HG03558 (cell line): ENCODE measurements at regions not wholly inside any gene's neighbourhood (a gene's known extent, or its start where the extent isn't known, plus 50 kb on each side); places are given as distances from the start of the nearest gene placed in this dataset.
"Not testable (repeated sequence)": the region's sequence is repeated elsewhere in the genome, so short reads cannot be mapped to it uniquely, and the experiment has no call there.

ENCODE experiments used
- ATAC-seq: cut with Tn5 transposase; IDR thresholded peaks from one replicate; pipeline ENCODE4 v1.9.1; 2021; ENCODE audit warnings: moderate number of reproducible peaks; ENCODE audit not compliant: unreplicated experiment; ENCODE audit errors: extremely low read depth

DNA sequence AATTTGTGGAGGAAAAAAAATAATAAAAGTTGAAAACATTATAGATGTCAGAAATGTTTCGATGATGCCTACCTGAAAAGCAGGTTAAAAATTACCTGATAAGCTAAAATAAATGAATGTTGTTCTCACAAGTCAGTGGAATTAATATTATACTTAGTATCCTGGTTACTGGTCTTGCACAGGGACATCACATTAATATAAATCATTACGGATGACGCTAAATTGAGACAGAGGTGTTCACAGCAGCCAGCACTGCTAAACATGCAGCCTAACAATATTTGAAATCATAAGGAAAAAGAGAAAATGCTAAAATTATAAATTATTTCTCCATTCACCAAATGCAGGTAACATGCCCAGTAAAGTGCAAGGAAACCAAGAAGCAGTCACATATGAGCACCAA is 1130.0 kb downstream of the STPG2 start:
- no peak for ATAC-seq

DNA sequence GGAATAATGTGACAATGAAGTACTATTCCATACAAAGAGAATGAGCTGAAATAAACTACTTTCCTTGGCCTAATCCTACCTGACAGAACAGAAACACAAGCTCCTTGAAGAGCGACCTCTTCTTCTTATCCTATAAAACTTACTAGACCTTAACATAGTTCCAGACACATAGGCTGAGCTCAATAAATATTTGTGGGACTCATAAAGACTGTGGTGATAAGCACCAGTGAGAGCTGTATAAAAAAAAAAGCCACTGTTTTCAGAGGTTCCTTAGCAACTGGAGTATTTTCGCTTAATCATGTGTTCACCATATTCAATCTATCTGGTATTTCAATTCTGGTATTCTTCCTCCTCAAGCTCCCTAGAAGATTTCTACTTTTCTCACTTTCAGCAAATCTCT is 1129.6 kb downstream of the STPG2 start:
- ATAC-seq = no peak

DNA sequence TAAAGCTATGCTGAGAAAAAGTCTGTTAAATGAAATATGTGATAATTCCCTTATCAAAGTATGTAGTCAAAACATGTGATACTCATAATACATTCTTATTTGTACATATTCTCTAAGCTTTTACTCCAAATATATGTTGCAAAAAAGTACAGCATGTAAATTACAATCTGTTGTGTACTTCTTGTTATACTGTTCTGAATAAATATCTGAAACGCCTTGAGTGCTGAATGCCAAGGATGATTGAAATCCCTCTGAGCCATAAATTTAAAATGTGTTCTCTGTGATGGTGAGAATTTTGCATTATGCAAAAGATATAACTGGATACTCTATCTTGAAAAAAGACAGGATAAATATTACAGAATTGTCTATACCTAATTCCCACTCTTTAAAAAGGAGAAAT is 1128.0 kb downstream of the STPG2 start:
- no peak for ATAC-seq

DNA sequence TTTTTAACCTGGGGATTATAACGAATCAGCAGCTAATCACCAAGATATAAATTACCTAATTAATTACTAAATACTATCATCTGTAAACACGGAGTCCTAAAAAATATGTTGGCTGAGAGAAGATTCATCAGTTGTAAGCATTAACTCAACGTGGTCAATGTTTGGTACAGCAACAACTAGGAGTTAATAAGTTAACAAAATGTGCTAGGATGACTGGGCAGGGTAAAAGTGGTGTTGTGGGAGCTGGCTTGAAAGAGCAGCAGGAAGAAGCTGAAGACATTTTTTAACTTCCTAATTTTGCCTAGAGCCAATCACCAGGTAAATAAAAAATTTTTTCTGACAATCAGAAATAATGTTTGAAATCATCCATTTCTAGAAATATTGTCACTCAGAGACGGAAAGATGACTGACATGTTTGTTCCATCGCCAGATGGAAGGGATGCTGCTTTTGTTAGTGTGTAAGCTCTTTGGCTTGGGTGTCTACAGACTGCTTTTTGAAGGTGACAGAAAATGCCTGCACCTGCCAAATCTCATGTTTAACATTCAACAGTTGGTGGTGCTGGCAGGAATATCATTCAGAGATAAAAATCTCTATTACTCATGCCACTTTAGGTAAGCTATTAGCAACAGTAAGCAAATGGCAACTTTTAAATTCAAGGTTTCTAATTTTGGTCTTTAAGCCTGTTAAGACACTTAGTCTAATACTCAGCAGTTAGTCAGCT is 1126.9 kb downstream of the STPG2 start:
- no peak for ATAC-seq

DNA sequence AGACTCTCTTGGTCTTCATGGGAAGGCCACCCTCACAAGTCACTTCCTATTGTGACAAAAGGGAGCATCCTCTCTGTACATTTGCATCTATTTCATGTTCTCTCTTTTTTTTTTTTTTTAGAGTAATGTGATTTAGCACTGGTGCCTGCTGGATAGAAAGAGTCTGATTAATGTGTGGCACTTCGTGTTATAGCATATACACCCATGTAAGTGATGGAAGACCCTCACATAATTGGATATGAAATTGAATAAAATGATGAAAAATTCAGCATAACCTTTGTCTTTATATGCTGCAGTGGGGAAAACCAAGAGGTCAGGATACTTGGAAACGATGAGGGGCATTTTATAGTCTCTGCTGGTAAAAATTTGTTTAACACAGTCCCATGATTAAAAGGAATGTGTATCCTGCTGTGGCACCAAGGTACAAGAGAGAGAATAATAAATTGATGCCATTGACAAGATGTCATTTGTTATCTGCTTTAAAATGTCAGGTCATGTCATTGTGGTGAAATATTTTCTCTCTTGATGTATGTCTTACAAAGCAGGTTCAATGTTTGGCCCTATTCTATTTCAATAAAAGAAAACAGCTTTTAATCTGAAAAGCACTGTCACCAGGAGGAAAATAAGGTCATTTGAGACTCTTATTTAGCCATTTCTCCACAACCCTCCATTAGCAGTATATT is 1115.4 kb downstream of the STPG2 start:
- ATAC-seq = no peak

DNA sequence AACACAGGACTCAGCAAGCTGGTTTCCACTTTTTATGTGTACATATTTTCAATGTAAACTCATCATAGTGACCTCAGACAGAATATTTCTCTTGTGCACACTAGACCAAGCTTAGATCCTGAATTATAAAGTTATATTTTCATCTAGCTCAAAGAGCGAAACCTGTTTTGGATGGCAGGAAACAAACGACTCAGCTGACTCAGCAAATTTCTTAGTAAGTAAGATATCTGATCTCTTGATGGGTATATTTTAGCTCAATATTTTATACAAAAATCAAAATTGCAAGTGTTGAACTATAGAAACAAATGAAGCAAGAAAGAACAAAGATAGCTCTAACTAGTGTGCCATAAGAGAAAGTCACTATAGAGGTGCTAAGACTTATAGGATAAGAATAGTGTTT is 1114.5 kb downstream of the STPG2 start:
- ATAC-seq = no peak

DNA sequence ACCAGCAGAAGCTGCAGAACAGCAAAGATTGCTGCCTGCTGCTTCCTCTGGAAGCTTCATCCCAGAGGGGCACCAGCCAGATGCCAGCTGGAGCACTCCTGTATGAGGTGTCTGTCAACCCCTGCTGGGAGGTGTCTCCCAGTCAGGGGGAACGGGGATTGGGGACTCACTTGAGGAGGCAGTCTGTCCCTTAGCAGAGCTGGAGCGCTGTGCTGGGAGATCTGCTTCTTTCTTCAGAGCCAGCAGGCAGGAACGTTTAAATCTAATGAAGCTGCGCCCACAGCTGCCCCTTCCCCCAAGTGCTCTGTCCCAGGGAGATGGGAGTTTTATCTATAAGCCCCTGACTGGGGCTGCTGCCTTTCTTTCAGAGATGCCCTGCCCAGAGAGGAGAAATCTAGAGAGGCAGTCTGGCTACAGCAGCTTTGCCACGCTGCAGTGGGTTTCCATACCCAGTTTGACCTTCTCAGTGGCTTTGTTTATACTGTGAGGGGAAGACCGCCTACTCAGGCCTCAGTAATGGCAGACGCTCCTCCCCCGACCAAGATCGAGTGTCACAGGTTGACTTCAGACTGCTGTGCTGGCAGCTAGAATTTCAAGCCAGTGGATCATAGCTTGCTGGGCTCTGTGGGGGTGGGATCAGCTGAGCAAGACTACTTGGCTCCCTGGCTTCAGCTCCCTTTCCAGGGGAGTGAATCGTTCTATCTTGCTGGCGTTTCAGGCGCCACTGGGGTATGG is 1105.7 kb downstream of the STPG2 start:
- not testable (repeated sequence) for ATAC-seq

DNA sequence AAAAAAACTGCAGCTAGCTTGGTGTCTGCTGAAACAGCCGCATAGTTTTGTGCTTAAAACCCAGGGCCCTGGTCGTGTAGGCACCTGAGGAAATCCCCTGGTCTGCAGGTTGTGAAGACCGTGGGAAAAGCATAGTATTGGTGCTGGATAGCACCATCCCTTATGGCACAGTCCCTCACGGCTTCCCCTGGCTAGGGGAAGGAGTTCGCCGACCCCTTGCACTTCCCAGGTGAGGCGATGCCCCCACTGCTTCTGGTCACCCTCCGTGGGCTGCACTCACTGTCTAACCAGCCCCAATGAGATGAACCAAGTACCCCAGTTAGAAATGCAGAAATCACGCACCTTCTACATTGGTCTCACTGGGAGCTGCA is 1105.1 kb downstream of the STPG2 start:
- no peak for ATAC-seq

DNA sequence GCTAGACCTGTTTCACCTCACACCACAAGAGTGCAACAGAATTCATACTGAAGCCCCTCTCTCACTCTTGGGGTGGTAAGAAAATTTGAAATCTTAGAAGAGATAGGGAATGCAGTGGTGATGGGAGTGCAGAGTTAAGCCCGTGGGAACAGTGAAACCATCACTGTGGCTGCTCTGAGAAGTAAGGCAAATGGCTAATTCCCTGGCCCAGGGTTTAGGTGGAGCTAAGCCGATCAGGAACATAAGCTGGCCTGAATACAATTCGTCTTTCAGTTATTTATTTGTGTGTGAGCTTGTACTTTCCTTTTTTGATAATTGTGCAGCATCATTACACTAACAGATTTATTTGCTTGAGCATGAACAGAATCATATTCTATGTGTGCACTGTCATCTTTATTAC is 1070.6 kb downstream of the STPG2 start:
- no peak for ATAC-seq

DNA sequence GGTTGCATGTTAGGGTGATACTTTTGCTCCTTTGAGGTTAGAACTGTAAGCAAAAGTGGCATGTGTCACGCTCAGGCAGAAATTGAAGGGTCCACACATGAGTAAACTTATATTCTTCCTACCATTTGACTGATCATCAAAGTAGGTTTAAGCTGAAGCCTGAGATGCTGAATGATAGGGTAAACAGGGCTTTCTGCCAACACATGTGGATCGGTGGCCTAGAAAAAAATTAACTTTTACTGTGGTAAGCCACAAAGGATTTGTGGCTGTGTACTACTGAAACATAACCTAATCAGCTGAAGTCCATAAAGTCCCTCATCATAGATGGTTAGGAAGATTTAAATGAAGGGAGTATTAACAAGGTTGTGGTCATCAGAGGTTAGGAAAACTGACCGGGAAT is 1070.1 kb downstream of the STPG2 start:
- no peak for ATAC-seq

DNA sequence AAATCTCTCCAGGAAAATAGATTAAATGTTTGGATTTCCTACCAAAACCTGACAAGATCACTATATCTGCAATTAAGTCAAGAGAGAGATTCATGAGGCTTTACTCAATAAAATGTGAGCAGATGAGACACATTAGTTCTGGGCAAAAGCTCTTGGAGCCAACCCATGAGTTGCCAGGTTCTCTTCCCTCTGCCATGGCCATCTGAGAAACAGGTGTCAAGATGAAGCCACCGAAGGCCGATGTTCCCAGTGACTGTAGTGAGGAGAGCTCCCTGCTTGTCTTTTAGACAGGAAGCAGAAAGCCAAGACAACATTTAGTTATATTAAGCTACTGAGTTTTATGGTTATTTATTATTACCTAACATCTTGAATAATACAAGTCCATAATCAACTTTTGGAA is 1068.7 kb downstream of the STPG2 start:
- no peak for ATAC-seq

DNA sequence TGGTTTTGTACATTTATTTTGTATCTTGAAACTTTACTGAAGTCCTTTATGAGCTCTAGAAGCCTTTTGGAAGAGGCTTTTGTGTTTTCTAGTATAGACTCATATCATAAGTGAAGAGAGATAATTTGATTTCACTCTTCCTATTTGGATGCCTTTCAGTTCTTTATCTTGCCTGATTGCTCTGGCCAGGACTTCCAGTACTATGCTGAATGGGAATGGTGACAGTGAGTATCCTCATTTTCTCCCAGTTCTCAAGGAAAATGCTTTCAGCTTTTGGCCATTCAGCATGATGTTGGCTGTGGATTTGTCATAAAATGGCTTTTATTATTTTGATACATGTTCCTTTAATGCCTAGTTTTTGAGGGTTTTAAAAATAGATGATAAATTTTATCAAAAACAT is 1061.3 kb downstream of the STPG2 start:
- ATAC-seq = no peak

DNA sequence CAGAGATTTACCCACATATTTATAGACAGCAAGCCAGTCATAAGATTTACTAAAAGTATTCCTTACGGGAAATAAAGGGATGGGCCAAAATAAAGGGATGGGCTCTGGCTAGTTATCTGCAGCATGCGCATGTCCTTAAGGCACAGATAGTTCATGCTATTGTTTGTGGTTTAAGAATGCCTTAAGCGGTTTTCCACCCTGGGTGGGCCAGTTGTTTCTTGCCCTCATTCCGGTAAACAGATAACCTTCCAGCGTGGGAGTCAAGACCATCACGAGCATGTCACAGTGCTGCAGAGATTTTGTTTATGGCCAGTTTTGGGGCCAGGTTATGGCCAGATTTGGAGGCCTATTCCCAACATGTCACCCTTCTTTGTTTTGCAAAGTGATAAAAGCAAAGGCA is 1046.2 kb downstream of the STPG2 start:
- ATAC-seq = not testable (repeated sequence)

DNA sequence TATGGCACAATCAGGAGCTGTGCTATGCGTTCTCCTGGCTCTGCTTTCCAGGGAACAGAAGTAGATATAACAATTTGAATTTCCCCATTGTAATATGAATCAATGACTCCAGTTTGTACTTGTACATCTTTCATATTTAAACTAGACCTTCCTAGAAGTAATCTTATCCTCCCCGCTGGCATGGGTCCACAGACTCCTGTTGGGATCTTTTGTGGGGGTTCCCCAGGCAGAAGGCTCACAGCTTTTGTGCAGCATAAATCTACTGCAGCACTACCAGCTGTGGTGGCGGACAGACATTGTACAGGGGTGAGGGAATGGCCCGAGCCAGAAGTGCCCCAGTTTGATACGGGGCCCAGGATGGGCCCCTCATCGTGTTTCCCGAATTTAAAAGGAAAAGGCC is 1042.1 kb downstream of the STPG2 start:
- ATAC-seq = not testable (repeated sequence)

DNA sequence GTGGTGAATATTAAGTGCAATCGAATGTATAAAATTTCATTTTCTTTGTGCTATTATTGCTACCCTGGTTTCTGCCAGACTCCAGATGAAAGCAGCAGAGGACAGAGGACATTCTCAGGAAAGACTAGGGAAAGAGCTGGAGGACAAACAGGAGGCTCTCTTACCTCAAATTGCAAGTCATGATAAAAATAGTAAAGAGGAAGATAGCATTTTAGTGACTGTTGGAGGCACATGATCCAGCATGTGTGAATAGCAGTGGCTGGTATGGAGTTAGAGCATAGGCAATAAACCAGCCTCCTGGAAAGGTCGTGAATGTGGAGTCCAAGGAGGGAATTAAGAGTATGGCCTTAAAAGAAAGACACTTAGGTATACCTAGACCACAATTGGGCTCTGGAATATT is 1040.0 kb downstream of the STPG2 start:
- no peak for ATAC-seq

DNA sequence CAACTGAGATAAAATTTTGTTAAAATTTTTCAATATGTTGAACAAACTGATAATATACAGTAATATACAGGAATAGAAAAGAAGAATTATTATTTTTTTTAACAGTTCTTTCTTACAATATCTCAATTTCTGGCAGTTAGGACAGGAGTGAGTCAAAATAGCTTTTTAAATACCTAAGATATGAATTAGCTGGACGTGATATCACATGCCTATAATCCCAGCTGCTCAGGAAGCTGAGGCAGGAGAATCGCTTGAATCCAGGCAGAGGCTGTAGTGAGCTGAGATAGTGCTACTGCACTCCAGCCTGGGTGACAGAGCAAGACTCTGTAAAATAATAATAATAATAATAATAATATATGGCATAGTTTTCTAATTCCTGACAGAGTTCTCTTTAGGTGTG is 1039.3 kb downstream of the STPG2 start:
- no peak for ATAC-seq

DNA sequence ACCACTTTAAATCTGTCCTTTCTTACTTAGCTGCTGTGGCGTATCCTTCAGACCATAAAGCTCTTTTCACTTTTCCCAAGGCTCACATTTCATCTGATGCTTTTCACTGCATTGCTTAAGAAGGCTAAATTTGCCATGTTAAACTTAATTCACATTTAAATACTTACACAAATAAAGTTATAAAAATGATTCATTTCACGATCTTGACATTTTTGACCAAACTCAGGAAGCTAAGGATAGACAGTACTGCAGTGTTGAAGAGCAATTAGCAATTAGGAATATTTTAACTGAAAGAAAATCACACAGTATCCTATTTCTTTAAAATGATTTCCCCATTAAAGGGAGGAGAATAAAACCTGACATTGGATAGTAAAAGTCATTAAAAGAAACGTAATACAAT is 1038.6 kb downstream of the STPG2 start:
- ATAC-seq = no peak

DNA sequence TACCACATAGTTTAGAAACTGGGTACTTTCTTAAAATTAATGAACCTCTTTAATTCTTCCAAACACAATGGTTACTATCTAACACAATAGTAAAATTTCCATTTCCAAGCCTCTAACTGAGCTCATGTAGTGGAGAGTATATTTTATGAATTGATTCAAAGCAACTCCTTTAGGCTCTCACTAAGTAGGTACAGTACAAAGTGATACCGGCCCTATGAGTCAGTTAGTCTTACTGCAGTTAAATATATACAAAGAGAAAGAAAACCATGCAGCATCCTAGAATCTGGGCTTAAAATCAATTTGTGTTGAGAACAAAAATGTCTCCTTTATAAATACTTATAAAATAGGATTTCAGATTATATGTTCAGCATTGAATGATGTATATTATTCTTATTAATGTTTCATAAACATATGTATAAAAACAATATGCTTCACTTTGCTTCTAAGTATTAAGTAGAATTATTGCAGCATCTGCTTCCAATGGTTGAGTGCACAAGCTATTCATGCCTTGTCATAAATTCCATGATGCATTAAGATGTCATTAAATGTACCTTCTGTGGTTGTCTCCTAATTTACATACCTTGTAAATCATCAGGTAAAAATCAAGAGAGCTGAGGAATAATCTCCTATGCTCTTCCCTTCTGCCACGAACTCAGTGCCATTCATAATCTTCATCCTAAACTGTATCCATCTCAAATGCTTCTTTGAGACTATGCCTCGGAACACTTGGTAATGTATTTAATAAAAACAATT is 1037.8 kb downstream of the STPG2 start:
- no peak for ATAC-seq

DNA sequence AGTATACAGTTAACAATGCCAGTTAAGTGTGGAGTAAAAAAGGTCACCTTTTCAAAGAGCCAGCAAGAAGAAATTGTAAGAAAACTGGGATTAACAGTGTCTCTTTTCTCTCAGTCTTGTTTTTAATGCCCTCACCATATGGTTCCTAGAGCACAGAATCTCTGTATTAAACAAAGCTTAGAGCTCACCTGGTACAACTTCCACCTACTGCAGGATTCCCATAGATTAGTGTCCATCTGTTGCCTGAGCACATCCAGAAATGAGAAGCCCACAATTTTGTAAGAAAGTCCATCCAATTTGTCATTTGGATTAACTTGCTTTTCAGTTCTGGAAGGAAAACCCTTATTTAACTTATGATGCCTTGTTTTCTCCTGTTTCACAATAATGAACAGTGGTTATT is 1037.1 kb downstream of the STPG2 start:
- ATAC-seq = no peak

DNA sequence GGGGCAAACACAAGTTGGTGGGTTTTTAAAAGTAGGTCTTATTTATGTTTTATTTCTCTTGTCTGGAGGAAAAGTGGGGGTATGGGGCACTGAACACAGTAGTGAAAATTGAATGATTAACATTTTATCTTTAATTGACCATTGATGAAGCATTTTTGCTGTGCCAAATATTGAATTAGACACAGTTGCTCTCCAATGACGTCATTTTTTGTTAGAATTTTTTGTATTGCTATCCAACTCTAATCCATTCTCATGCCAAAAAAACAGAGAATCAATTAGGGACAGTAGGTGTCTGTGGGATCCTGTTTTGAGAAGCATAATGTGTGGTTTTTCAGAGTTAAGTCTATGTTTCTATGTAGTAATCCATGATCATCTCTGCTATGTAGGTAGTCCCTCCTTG is 1032.8 kb downstream of the STPG2 start:
- no peak for ATAC-seq

DNA sequence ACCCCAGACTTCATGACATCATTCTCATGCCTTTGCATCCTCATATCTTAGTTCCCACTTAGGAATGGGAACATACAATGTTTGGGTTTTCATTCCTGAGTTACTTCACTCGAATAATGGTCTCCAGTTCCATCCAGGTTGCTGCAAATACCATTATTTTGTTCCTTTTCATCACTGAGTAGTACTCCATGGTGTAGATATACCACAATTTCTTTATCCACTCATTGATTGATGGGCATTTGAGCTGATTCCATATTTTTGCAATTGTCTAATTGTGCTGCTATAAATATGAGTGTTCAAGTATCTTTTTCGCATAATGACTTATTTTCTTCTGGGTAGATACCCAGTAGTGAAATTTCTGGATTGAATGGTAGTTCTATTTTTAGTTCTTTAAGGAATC is 1026.8 kb downstream of the STPG2 start:
- ATAC-seq = no peak
